GM23338 (cell line): ENCODE measurements at regions not wholly inside any gene's neighbourhood (a gene's known extent, or its start where the extent isn't known, plus 50 kb on each side); places are given as distances from the start of the nearest gene placed in this dataset.

Experiments
- ATAC-seq: fragments of 200-7000 bp; cut with Tn5 transposase; 3 replicates; pipeline ENCODE4 v1.9.1; 2020
- DNase-seq: peaks from one replicate; pipeline ENCODE4 v3.0.0-alpha.2; 2015; ENCODE audit warnings: low spot score
- H2AFZ ChIP-seq: fragments of 200-600 bp; sonication (generic); 2 replicates; pipeline ENCODE4 v1.8.0; 2016; ENCODE audit warnings: antibody characterized with exemption, mild to moderate bottlenecking, moderate library complexity
- H3F3A ChIP-seq: fragments of 200-600 bp; sonication (generic); replicated peaks from 2 replicates; pipeline ENCODE4 v1.8.0; 2017; ENCODE audit warnings: antibody characterized with exemption, mixed run types, low read depth
- H3K27ac ChIP-seq: fragments of 200-600 bp; sonication (generic); 2 replicates; pipeline ENCODE4 v1.6.1; 2016; ENCODE audit warnings: low read depth
- H3K27me3 ChIP-seq: fragments of 200-600 bp; sonication (generic); 2 replicates; pipeline ENCODE4 v1.8.0; 2016; ENCODE audit warnings: mild to moderate bottlenecking, mixed run types, moderate library complexity; ENCODE audit not compliant: insufficient read depth
- H3K36me3 ChIP-seq: fragments of 200-600 bp; sonication (generic); 2 replicates; pipeline ENCODE4 v1.8.0; 2016; ENCODE audit warnings: mild to moderate bottlenecking; ENCODE audit not compliant: insufficient read depth
- H3K4me1 ChIP-seq: fragments of 200-600 bp; sonication (generic); 2 replicates; pipeline ENCODE4 v1.8.0; 2016; ENCODE audit warnings: mild to moderate bottlenecking, moderate library complexity; ENCODE audit not compliant: insufficient read depth
- H3K4me2 ChIP-seq: fragments of 200-600 bp; sonication (generic); 2 replicates; pipeline ENCODE4 v1.7.1; 2017; ENCODE audit warnings: mixed run types
- H3K4me3 ChIP-seq: fragments of 200-600 bp; sonication (generic); 2 replicates; pipeline ENCODE4 v1.6.1; 2016; ENCODE audit warnings: mixed run types
- H3K79me2 ChIP-seq: fragments of 200-600 bp; sonication (generic); replicated peaks from 2 replicates; pipeline ENCODE4 v1.8.0; 2017; ENCODE audit warnings: mild to moderate bottlenecking; ENCODE audit not compliant: insufficient read depth
- H3K9me2 ChIP-seq: fragments of 200-600 bp; sonication (generic); 2 replicates; pipeline ENCODE4 v1.8.0; 2017; ENCODE audit not compliant: insufficient read depth
- H4K20me1 ChIP-seq: fragments of 200-600 bp; sonication (generic); replicated peaks from 2 replicates; pipeline ENCODE4 v1.8.0; 2017; ENCODE audit warnings: mild to moderate bottlenecking; ENCODE audit not compliant: insufficient read depth
- H3K27ac Mint-ChIP-seq: 2 replicates; pipeline ENCODE4 v1.8.0; 2020; ENCODE audit warnings: inconsistent platforms, mild to moderate bottlenecking, moderate library complexity, mixed read lengths
- H3K27me3 Mint-ChIP-seq: 3 replicates; pipeline ENCODE4 v1.8.0; 2022; ENCODE audit warnings: low read depth, mild to moderate bottlenecking, moderate library complexity, mixed read lengths, inconsistent platforms; ENCODE audit not compliant: insufficient read depth, poor library complexity
- H3K36me3 Mint-ChIP-seq: 3 replicates; pipeline ENCODE4 v1.8.0; 2021; ENCODE audit warnings: low read depth, mild to moderate bottlenecking, inconsistent platforms, moderate library complexity, mixed read lengths
- H3K4me1 Mint-ChIP-seq: 3 replicates; pipeline ENCODE4 v1.8.0; 2020; ENCODE audit warnings: mild to moderate bottlenecking, inconsistent platforms, mixed read lengths
- H3K4me3 Mint-ChIP-seq: 3 replicates; pipeline ENCODE4 v1.8.0; 2021; ENCODE audit warnings: moderate library complexity, mild to moderate bottlenecking, inconsistent platforms, mixed read lengths
- H3K9me3 Mint-ChIP-seq: 3 replicates; pipeline ENCODE4 v1.8.0; 2020; ENCODE audit warnings: moderate library complexity, mild to moderate bottlenecking, inconsistent platforms, mixed read lengths
- CREB1 ChIP-seq: fragments of 250-450 bp; sonication (Bioruptor Pico); IDR thresholded peaks from 2 replicates; pipeline ENCODE4 v1.5.0; 2020; ENCODE audit warnings: low read depth, mild to moderate bottlenecking, moderate library complexity
- ETS1 ChIP-seq: IDR thresholded peaks from 2 replicates; pipeline ENCODE4 v1.6.1; 2016; ENCODE audit warnings: antibody characterized with exemption
- EZH2 ChIP-seq: fragments of 200-600 bp; sonication (generic); IDR thresholded peaks from one replicate; pipeline ENCODE4 v1.8.0; 2017; ENCODE audit warnings: antibody characterized with exemption, mild to moderate bottlenecking, low read depth; ENCODE audit not compliant: unreplicated experiment
- EZH2phosphoT487 ChIP-seq: fragments of 200-600 bp; sonication (generic); IDR thresholded peaks from one replicate; pipeline ENCODE4 v1.8.1; 2018; ENCODE audit warnings: antibody characterized with exemption; ENCODE audit not compliant: unreplicated experiment
- JUNB ChIP-seq: IDR thresholded peaks from one replicate; pipeline ENCODE4 v1.6.1; 2016; ENCODE audit warnings: antibody characterized with exemption; ENCODE audit not compliant: unreplicated experiment
- NANOG ChIP-seq: IDR thresholded peaks from 2 replicates; pipeline ENCODE4 v1.6.1; 2016; ENCODE audit warnings: antibody characterized with exemption, borderline replicate concordance
- POLR2AphosphoS5 ChIP-seq: IDR thresholded peaks from 2 replicates; pipeline ENCODE4 v1.6.1; 2016; ENCODE audit warnings: antibody characterized with exemption, low read depth
- REST ChIP-seq: IDR thresholded peaks from one replicate; pipeline ENCODE4 v1.6.1; 2018; ENCODE audit warnings: antibody characterized with exemption; ENCODE audit not compliant: unreplicated experiment
- STAT1 ChIP-seq: IDR thresholded peaks from one replicate; pipeline ENCODE4 v1.6.1; 2016; ENCODE audit warnings: antibody characterized with exemption; ENCODE audit not compliant: unreplicated experiment
- ZNF114 ChIP-seq: fragments of 250-450 bp; sonication (Bioruptor Pico); IDR thresholded peaks from 2 replicates; pipeline ENCODE4 v1.5.0; 2020; ENCODE audit warnings: mild to moderate bottlenecking, moderate library complexity
- ZNF331 ChIP-seq: fragments of 250-450 bp; sonication (Bioruptor Pico); IDR thresholded peaks from 2 replicates; pipeline ENCODE4 v1.5.0; 2020; ENCODE audit warnings: low read depth, mild to moderate bottlenecking, moderate library complexity
- ZNF462 ChIP-seq: fragments of 250-450 bp; sonication (Bioruptor Pico); IDR thresholded peaks from 2 replicates; pipeline ENCODE4 v1.5.0; 2020; ENCODE audit warnings: mild to moderate bottlenecking, moderate library complexity

GRCh38 chr5:123914333-123914732, 402.4 kb downstream of the CSNK1G3 start:
- H3K79me2 ChIP-seq: no peaks in the 10 kb centered on the region
- H3F3A ChIP-seq: no peaks in the 10 kb centered on the region
- no peak overlapping the region for H3K4me3 ChIP-seq
- DNase-seq (no peak), ATAC-seq (no peak)
- H4K20me1 ChIP-seq: no peaks in the 10 kb centered on the region
- peaks cover 11% of the 10 kb centered on the region for H3K9me3 Mint-ChIP-seq
- H3K4me2 ChIP-seq: no peak overlapping the region
- TF ChIP-seq EZH2phosphoT487 (no peak), EZH2 (no peak), NANOG (no peak), ZNF331 (CRISPR knock-in tag) (no peak), JUNB (no peak), ZNF462 (no peak), ZNF114 (CRISPR knock-in tag) (no peak), ETS1 (no peak), CREB1 (CRISPR knock-in tag) (no peak), POLR2AphosphoS5 (no peak), STAT1 (no peak), REST (no peak)
- H3K27ac ChIP-seq: no peak overlapping the region
- peaks cover 12% of the 10 kb centered on the region; the same call in 2 of the 3 replicates for H3K4me1 Mint-ChIP-seq
- no peaks in the 10 kb centered on the region for H3K9me2 ChIP-seq
- H2AFZ ChIP-seq: no peak overlapping the region
- no peaks in the 10 kb centered on the region for H3K36me3 ChIP-seq
- peaks cover 19% of the 10 kb centered on the region; the same call in 1 of the 2 replicates for H3K4me1 ChIP-seq
- peaks cover 10% of the 10 kb centered on the region; the same call in 2 of the 3 replicates for H3K36me3 Mint-ChIP-seq
- no peaks in the 10 kb centered on the region for H3K27me3 ChIP-seq
- no peak overlapping the region for H3K27ac Mint-ChIP-seq
- H3K27me3 Mint-ChIP-seq: no peaks in the 10 kb centered on the region
- no peak overlapping the region for H3K4me3 Mint-ChIP-seq
